H1 (cell line): ENCODE measurements at regions not wholly inside any gene's neighbourhood (a gene's known extent, or its start where the extent isn't known, plus 50 kb on each side); places are given as distances from the start of the nearest gene placed in this dataset.

Source experiments
- CTCF ChIA-PET: fragments of 300-600 bp; sonication (Branson Sonifier 250); formaldehyde crosslinking; loops from one replicate; lab custom pipeline; 2021; ENCODE audit not compliant: partially characterized antibody; lab: Charles Lee
- POLR2A ChIA-PET: fragments of 300-600 bp; sonication (Branson Sonifier 250); formaldehyde crosslinking; loops from one replicate; lab custom pipeline; 2021; ENCODE audit warnings: inconsistent platforms; ENCODE audit not compliant: partially characterized antibody; lab: Charles Lee
- DNase-seq, 2 experiments: peaks; one replicate each; pipeline versions ENCODE4 v3.0.0 to v3.0.0-alpha.2; 2010 to 2022; ENCODE audit warnings: low spot score in 2 of 2, low read depth in 1 of 2, mixed read lengths in 1 of 2
- FAIRE-seq: peaks from 2 replicates; lab custom pipeline; 2011; peaks lifted over from hg19 to GRCh38; lab: Jason Lieb, UNC
- H2AFZ ChIP-seq: 2 replicates; pipeline ENCODE4 v1.8.1; 2012; ENCODE audit warnings: low read length, inconsistent platforms
- H2AK5ac ChIP-seq: 2 replicates; pipeline ENCODE4 v1.6.1; 2013; ENCODE audit warnings: low read depth, low read length
- H2BK120ac ChIP-seq: replicated peaks from 2 replicates; pipeline ENCODE3; 2013; ENCODE audit warnings: low read depth, low read length, inconsistent platforms
- H2BK12ac ChIP-seq: 2 replicates; pipeline ENCODE4 v1.6.1; 2013; ENCODE audit warnings: low read depth, low read length
- H2BK15ac ChIP-seq: 2 replicates; pipeline ENCODE4 v1.6.1; 2013; ENCODE audit warnings: low read length
- H2BK20ac ChIP-seq: 2 replicates; pipeline ENCODE4 v1.6.1; 2013; ENCODE audit warnings: low read length
- H2BK5ac ChIP-seq: 2 replicates; pipeline ENCODE4 v1.6.1; 2013; ENCODE audit warnings: low read depth, low read length
- H3K14ac ChIP-seq: 2 replicates; pipeline ENCODE4 v1.6.1; 2013; ENCODE audit warnings: inconsistent platforms; ENCODE audit not compliant: insufficient read length
- H3K18ac ChIP-seq: 2 replicates; pipeline ENCODE4 v1.6.1; 2013; ENCODE audit warnings: low read length; ENCODE audit errors: extremely low read depth
- H3K23ac ChIP-seq: 2 replicates; pipeline ENCODE4 v1.6.1; 2013; ENCODE audit warnings: inconsistent platforms; ENCODE audit not compliant: insufficient read length
- H3K23me2 ChIP-seq: 2 replicates; pipeline ENCODE4 v1.6.1; 2013; ENCODE audit warnings: low read depth, low read length
- H3K27ac ChIP-seq: 2 replicates; pipeline ENCODE4 v1.6.1; 2011; ENCODE audit warnings: low read depth, low read length, inconsistent platforms
- H3K27me3 ChIP-seq, 4 experiments: replicated peaks in 1 of 4; 1 replicate in 1 of 4; 2 replicates in 3 of 4; pipeline versions ENCODE4 v1.6.1 to v1.8.1; 2011 to 2013; ENCODE audit warnings: low read length in 3 of 4, mild to moderate bottlenecking in 3 of 4, inconsistent platforms in 2 of 4, mixed read lengths in 2 of 4, moderate library complexity in 1 of 4; ENCODE audit not compliant: control insufficient read depth in 3 of 4, insufficient read depth in 3 of 4; ENCODE audit errors: extremely low read depth in 1 of 4
- H3K36me3 ChIP-seq, 4 experiments: 2 replicates each; pipeline versions ENCODE4 v1.6.1 to v1.8.1; 2011 to 2013; ENCODE audit warnings: mild to moderate bottlenecking in 4 of 4, low read length in 3 of 4, moderate library complexity in 2 of 4, control low read depth in 1 of 4, inconsistent platforms in 1 of 4; ENCODE audit not compliant: insufficient read depth in 4 of 4, control insufficient read depth in 2 of 4
- H3K4ac ChIP-seq: replicated peaks from 2 replicates; pipeline ENCODE3; 2013; ENCODE audit warnings: low read length, low read depth, mixed read lengths, inconsistent platforms; ENCODE audit not compliant: insufficient read length
- H3K4me1 ChIP-seq, 4 experiments: replicated peaks in 1 of 4; 1 replicate in 1 of 4; 2 replicates in 3 of 4; pipeline versions ENCODE4 v1.6.1 to v1.8.1; 2011 to 2013; ENCODE audit warnings: low read length in 3 of 4, inconsistent platforms in 2 of 4, mixed read lengths in 1 of 4; ENCODE audit not compliant: insufficient read depth in 4 of 4, control insufficient read depth in 3 of 4
- H3K4me2 ChIP-seq, 2 experiments: 2 replicates each; pipeline versions ENCODE4 v1.6.1 to v1.8.1; 2011 to 2013; ENCODE audit warnings: low read depth in 2 of 2, low read length in 2 of 2, control low read depth in 1 of 2, inconsistent platforms in 1 of 2, mild to moderate bottlenecking in 1 of 2; ENCODE audit not compliant: insufficient read depth in 1 of 2
- H3K4me3 ChIP-seq, 4 experiments: fragments of 200-600, 300-600 bp in 1 of 4; sonication (generic), shearing (Covaris generic), sonication (Bioruptor Twin) in 1 of 4; 2 replicates each; pipeline versions ENCODE4 v1.5.1 to v1.8.1; 2011 to 2016; ENCODE audit warnings: low read length in 4 of 4, low read depth in 3 of 4, control low read depth in 2 of 4, inconsistent platforms in 2 of 4, mild to moderate bottlenecking in 2 of 4, mixed read lengths in 1 of 4, moderate library complexity in 1 of 4; ENCODE audit not compliant: insufficient read depth in 2 of 4; ENCODE audit errors: extremely low read depth in 1 of 4
- H3K56ac ChIP-seq: replicated peaks from 2 replicates; pipeline ENCODE3; 2013; ENCODE audit warnings: low read depth, mild to moderate bottlenecking, mixed read lengths, low read length, inconsistent platforms; ENCODE audit not compliant: insufficient read length
- H3K79me1 ChIP-seq: 2 replicates; pipeline ENCODE4 v1.6.1; 2013; ENCODE audit warnings: low read depth, low read length, control low read depth
- H3K79me2 ChIP-seq, 2 experiments: 2 replicates each; pipeline versions ENCODE4 v1.6.1 to v1.8.1; 2012 to 2013; ENCODE audit warnings: low read length in 2 of 2, mild to moderate bottlenecking in 2 of 2, inconsistent platforms in 1 of 2; ENCODE audit not compliant: insufficient read depth in 2 of 2, control insufficient read depth in 1 of 2
- H3K9ac ChIP-seq, 4 experiments: replicated peaks in 1 of 4; 1 replicate in 1 of 4; 2 replicates in 3 of 4; pipeline versions ENCODE4 v1.6.1 to v1.8.1; 2011 to 2013; ENCODE audit warnings: low read depth in 3 of 4, low read length in 3 of 4, control low read depth in 2 of 4, mild to moderate bottlenecking in 2 of 4, moderate library complexity in 2 of 4, inconsistent platforms in 1 of 4; ENCODE audit errors: extremely low read depth in 1 of 4
- H3K9me3 ChIP-seq, 2 experiments: 2 replicates each; pipeline versions ENCODE4 v1.6.1 to v1.8.1; 2012 to 2013; ENCODE audit warnings: mild to moderate bottlenecking in 2 of 2, moderate library complexity in 2 of 2, control low read depth in 1 of 2, inconsistent platforms in 1 of 2, low read depth in 1 of 2, low read length in 1 of 2, mixed read lengths in 1 of 2; ENCODE audit not compliant: insufficient read depth in 2 of 2
- H4K20me1 ChIP-seq, 2 experiments: replicated peaks in 1 of 2; 2 replicates each; pipeline versions ENCODE3 to v1.8.1; 2011 to 2013; ENCODE audit warnings: inconsistent platforms in 2 of 2, low read length in 2 of 2, mild to moderate bottlenecking in 1 of 2; ENCODE audit not compliant: insufficient read depth in 2 of 2, control insufficient read depth in 1 of 2
- H4K5ac ChIP-seq: 2 replicates; pipeline ENCODE4 v1.6.1; 2013; ENCODE audit warnings: low read length, low read depth, mixed read lengths, inconsistent platforms; ENCODE audit not compliant: insufficient read length
- H4K8ac ChIP-seq: 2 replicates; pipeline ENCODE4 v1.8.0; 2013; ENCODE audit warnings: mild to moderate bottlenecking, moderate library complexity, low read length, inconsistent platforms; ENCODE audit not compliant: insufficient read depth; ENCODE audit errors: extremely low read depth
- H4K91ac ChIP-seq: replicated peaks from 2 replicates; pipeline ENCODE3; 2013; ENCODE audit warnings: low read length, mixed read lengths, inconsistent platforms; ENCODE audit not compliant: insufficient read length
- CBX5 ChIP-seq: fragments of 300-800, 300-1000 bp; sonication (generic); IDR thresholded peaks from 2 replicates; pipeline ENCODE4 v1.7.1; 2016; ENCODE audit warnings: antibody characterized with exemption, low read length, low read depth
- POLR2AphosphoS5 ChIP-seq: IDR thresholded peaks from 2 replicates; pipeline ENCODE4 v1.6.1; 2011; ENCODE audit warnings: low read depth, low read length
- RBBP5 ChIP-seq: IDR thresholded peaks from 2 replicates; pipeline ENCODE4 v1.7.1; 2012; ENCODE audit warnings: low read depth, mild to moderate bottlenecking, inconsistent platforms, low read length, moderate library complexity, borderline replicate concordance
- SP1 ChIP-seq: IDR thresholded peaks from 2 replicates; pipeline ENCODE4 v1.6.1; 2011; ENCODE audit warnings: low read depth, low read length
- WGBS, 2 experiments: shearing (Covaris generic) in 1 of 2; methylation state at CpG; one replicate each; pipeline versions ENCODE4 v1.1.6 to v1.1.7; 2013 to 2015; ENCODE audit warnings: low lambda C conversion rate in 2 of 2, mixed read lengths in 2 of 2, inconsistent platforms in 1 of 2, low coverage in 1 of 2, missing lambda C conversion rate in 1 of 2; ENCODE audit not compliant: insufficient replicate concordance in 2 of 2, insufficient coverage in 1 of 2, insufficient read length in 1 of 2; ENCODE audit errors: extremely low coverage in 1 of 2, missing lambda C conversion rate in 1 of 2; 5-methylcytosine and 5-hydroxymethylcytosine counted together

- Histone ChIP-seq H2BK15ac (no peak overlapping the region), H2AFZ (no peak overlapping the region), H3K9me3 (no peaks in the 10 kb centered on the region), H4K8ac (no peak overlapping the region), H3K27ac (no peak overlapping the region), H3K79me2 (no peaks in the 10 kb centered on the region), H3K4me2 (peak overlapping the region; percentile 43 to 51), H2AK5ac (no peak overlapping the region; the same call in 1 of the 2 replicates), H3K14ac (no peak overlapping the region), H2BK12ac (no peak overlapping the region), H3K4ac (no peak overlapping the region), H2BK20ac (peak overlapping the region; percentile 19; the same call in 1 of the 2 replicates), H3K27me3 (no peaks in the 10 kb centered on the region), H3K79me1 (no peaks in the 10 kb centered on the region), H4K20me1 (no peaks in the 10 kb centered on the region), H3K18ac (no peak overlapping the region), H3K4me1 (peaks cover 0 to 9% (median 4%) of the 10 kb centered on the region in 4 experiments; a peak in 4 of 7 replicates), H2BK5ac (no peak overlapping the region), H3K56ac (no peak overlapping the region), H3K9ac (no peak overlapping the region), H4K5ac (no peak overlapping the region), H3K23me2 (no peaks in the 10 kb centered on the region; the same call in 1 of the 2 replicates), H3K36me3 (no peaks in the 10 kb centered on the region), H3K23ac (no peak overlapping the region), H2BK120ac (no peak overlapping the region), H4K91ac (no peak overlapping the region), H3K4me3 (peak overlapping the region in 1 of 4 experiments; percentile 29; a peak in 3 of 8 replicates)
- ChIA-PET CTCF (no interaction called here), POLR2A (interaction anchor here (0.6 to 0.7 kb wide), 2 partner anchors 17 to 159 kb away, joined by 3 to 4 read pairs; no protein-coding TSS in a partner anchor)
- WGBS, 2 experiments = 40% methylated on average over 10 of the region's 10 CpGs; no CpG with 5 or more reads in 1 of the 2 experiments
- no peak for TF ChIP-seq RBBP5
- TF ChIP-seq SP1 = 0 out of 2 replicates have a peak, but pooled peaks have one; percentile 34
- TF ChIP-seq POLR2AphosphoS5 = no peak
- no peak for TF ChIP-seq CBX5
- DNase-seq (peak in 1 of 2 experiments; percentile 38), FAIRE-seq (no peak)
These were observed 227.6 kb upstream of the SMIM21 start for GRCh38 chr18:75654851-75655751.
